IPS-15b (cell line): ENCODE measurements at regions not wholly inside any gene's neighbourhood (a gene's known extent, or its start where the extent isn't known, plus 50 kb on each side); places are given as distances from the start of the nearest gene placed in this dataset.
"Not testable (repeated sequence)": the region's sequence is repeated elsewhere in the genome, so short reads cannot be mapped to it uniquely, and the experiment has no call there.

Experiments
- H3K27me3 ChIP-seq: one replicate; pipeline ENCODE4 v1.6.1; 2013; ENCODE audit warnings: low read length; ENCODE audit not compliant: control insufficient read depth, insufficient read depth
- H3K36me3 ChIP-seq: one replicate; pipeline ENCODE4 v1.6.1; 2013; ENCODE audit warnings: low read length; ENCODE audit not compliant: control insufficient read depth, insufficient read depth
- H3K4me1 ChIP-seq: one replicate; pipeline ENCODE4 v1.6.1; 2013; ENCODE audit warnings: mild to moderate bottlenecking, low read length; ENCODE audit not compliant: control insufficient read depth, insufficient read depth
- H3K4me3 ChIP-seq: one replicate; pipeline ENCODE4 v1.5.1; 2013; ENCODE audit warnings: low read depth, low read length
- H3K9ac ChIP-seq: one replicate; pipeline ENCODE4 v1.6.1; 2013; ENCODE audit warnings: low read depth, mild to moderate bottlenecking, low read length
- H3K9me3 ChIP-seq: one replicate; pipeline ENCODE4 v1.6.1; 2013; ENCODE audit warnings: mild to moderate bottlenecking, low read length; ENCODE audit not compliant: control insufficient read depth, insufficient read depth

- H3K4me3 ChIP-seq, result no peak overlapping the region
- no peak overlapping the region for H3K9ac ChIP-seq
- H3K36me3 ChIP-seq, result no peaks in the 10 kb centered on the region
- peaks cover 8% of the 10 kb centered on the region for H3K4me1 ChIP-seq
- H3K27me3 ChIP-seq, result no peaks in the 10 kb centered on the region
- H3K9me3 ChIP-seq, result no peaks in the 10 kb centered on the region
Observed at GRCh38 chr17:55925440-55925839, 174.6 kb downstream of the PCTP start.

DNA sequence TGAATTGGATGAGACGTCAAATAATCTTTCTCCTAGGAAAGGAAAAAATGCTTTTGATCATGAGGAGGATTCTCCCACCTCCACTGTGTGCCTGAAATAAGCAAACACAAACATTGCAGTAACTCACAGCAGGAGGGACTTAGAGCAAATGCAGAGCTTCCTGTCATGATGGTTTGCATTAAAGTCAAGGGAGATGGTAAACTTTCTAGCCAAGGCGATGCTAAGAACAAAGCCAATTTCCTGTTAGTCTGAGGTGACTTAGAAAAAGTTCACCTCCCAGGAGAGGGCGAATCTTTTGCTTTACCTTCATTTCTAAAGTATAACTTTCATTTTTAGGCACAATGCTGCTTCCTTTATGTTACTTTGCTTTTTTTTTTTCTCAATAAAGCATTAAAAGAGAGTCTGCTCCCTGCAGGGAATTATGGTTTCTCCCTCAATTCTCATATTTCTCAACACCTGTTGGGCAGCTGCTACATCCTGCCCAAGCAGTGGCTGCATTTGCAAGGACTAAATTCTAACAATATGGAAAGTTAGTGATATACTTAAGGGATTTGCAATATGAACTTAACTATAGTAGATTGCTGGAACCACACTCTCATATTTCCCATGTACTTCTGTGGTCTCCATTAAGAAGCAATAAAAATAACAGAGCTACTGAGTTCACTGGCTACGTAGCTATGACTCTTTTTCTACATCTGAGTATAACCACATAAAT is 175.6 kb downstream of the PCTP start:
- peaks cover 8% of the 10 kb centered on the region for H3K4me1 ChIP-seq
- no peaks in the 10 kb centered on the region for H3K9me3 ChIP-seq
- no peaks in the 10 kb centered on the region for H3K27me3 ChIP-seq
- no peaks in the 10 kb centered on the region for H3K36me3 ChIP-seq
- no peak overlapping the region for H3K9ac ChIP-seq
- H3K4me3 ChIP-seq, result no peak overlapping the region

DNA sequence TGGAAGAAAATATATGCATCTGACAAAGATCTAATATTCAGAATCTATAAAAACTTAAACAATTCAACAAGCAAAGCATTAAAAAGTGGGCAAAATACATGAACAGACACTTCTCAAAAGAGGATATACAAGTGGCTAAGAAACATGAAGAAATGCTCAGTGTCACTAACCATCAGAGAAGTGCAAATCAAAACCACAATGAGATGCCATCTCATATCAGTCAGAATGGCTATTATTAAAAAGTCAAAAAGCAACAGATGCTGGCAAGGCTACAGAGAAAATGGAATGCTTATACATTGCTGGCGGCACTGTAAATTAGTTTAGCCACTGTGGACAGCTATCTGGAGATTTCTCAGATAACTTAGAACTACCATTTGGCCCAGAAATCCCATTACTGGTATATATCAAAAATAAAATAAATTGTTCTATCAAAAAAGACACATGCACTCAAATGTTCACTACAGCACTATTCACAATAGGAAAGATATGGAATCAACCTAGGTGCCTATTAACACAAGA is 179.5 kb downstream of the PCTP start:
- Histone ChIP-seq H3K9ac (no peak overlapping the region), H3K27me3 (no peaks in the 10 kb centered on the region), H3K9me3 (no peaks in the 10 kb centered on the region), H3K4me3 (no peak overlapping the region), H3K4me1 (peaks cover 8% of the 10 kb centered on the region), H3K36me3 (no peaks in the 10 kb centered on the region)

GRCh38 chr17:55931446-55931845 is 180.6 kb downstream of the PCTP start:
- no peaks in the 10 kb centered on the region for H3K9me3 ChIP-seq
- H3K27me3 ChIP-seq, result no peaks in the 10 kb centered on the region
- no peak overlapping the region for H3K9ac ChIP-seq

GRCh38 chr17:55932973-55933372 is 182.1 kb downstream of the PCTP start:
- Histone ChIP-seq H3K4me1 (no peaks in the 10 kb centered on the region), H3K4me3 (no peak overlapping the region), H3K27me3 (no peaks in the 10 kb centered on the region), H3K36me3 (no peaks in the 10 kb centered on the region), H3K9me3 (no peaks in the 10 kb centered on the region), H3K9ac (no peak overlapping the region)

More at GRCh38 chr17:55931446-55931845, 180.6 kb downstream of the PCTP start:
- no peaks in the 10 kb centered on the region for H3K36me3 ChIP-seq
- peaks cover 2% of the 10 kb centered on the region for H3K4me1 ChIP-seq
- no peak overlapping the region for H3K4me3 ChIP-seq

DNA sequence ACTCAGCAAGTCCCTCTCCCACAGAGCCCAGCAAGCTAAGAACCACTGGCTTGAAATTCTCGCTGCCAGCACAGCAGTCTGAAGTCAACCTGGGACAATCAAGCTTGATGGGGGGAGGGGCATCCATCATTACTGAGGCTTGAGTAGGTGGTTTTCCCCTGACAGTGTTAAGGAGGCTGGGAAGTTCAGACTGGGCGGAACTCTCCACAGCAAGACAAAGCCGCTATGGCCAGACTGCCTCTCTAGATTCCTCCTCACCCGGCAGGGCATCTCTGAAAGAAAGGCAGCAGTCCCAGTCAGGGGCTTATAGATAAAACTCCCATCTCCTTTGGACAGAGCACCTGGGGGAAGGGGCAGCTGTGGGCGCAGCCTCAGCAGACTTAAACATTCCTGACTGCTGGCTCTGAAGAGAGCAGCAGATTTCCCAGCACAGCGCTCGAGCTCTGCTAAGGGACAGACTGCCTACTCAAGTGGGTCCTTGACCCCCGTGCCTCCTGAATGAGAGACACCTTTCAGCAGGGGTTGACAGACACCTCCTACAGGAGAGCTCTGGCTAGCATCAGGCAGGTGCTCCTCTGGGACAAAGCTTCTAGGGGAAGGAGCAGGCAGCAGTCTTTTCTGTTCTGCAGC is 188.4 kb downstream of the PCTP start:
- not testable (repeated sequence) for H3K9me3 ChIP-seq, H3K9ac ChIP-seq, H3K27me3 ChIP-seq, H3K4me1 ChIP-seq, H3K36me3 ChIP-seq, H3K4me3 ChIP-seq

DNA sequence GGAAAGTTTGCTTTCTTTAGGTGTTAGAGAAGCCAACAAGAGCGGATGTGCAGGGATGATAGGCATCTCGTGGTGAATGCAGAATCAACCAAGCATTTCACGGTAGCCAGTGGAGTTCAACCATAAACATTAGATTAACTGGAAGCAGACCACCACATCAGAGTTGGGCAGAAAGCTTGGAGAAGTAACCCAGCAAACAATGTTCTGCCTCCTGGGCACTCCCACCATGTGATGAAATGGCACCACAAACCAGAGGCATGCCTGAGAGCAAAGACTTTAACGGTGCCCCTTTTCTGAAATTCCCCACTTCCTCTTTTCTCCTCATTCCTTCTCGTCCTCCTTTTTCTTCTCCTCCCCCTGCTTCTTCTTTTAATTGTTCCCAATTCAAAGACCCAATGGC is 193.5 kb upstream of the ANKFN1 start:
- no peak overlapping the region for H3K9ac ChIP-seq
- H3K27me3 ChIP-seq, result no peaks in the 10 kb centered on the region
- H3K4me1 ChIP-seq, result no peaks in the 10 kb centered on the region
- no peak overlapping the region for H3K4me3 ChIP-seq
- H3K9me3 ChIP-seq, result no peaks in the 10 kb centered on the region
- H3K36me3 ChIP-seq, result no peaks in the 10 kb centered on the region

DNA sequence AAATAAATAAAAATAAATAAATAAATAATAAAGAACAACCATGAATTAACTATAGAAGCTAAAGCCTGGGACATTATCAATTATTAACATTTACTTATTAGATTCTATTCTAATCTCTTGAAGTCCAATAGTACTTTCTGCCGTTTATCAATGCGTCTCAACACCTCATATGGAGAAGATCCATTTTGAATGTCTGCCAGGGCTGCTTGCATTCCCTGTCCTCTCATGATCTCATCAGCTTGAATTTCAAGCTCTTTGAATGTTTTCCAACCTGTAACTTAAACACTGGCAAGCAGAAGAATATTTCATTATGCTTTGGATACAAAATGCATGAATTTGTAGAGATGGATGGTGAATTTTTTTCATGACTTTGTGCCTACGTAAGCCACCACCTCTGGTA is 191.9 kb upstream of the ANKFN1 start:
- Histone ChIP-seq H3K9me3 (no peaks in the 10 kb centered on the region), H3K9ac (no peak overlapping the region), H3K36me3 (no peaks in the 10 kb centered on the region), H3K4me3 (no peak overlapping the region), H3K4me1 (no peaks in the 10 kb centered on the region), H3K27me3 (no peaks in the 10 kb centered on the region)

DNA sequence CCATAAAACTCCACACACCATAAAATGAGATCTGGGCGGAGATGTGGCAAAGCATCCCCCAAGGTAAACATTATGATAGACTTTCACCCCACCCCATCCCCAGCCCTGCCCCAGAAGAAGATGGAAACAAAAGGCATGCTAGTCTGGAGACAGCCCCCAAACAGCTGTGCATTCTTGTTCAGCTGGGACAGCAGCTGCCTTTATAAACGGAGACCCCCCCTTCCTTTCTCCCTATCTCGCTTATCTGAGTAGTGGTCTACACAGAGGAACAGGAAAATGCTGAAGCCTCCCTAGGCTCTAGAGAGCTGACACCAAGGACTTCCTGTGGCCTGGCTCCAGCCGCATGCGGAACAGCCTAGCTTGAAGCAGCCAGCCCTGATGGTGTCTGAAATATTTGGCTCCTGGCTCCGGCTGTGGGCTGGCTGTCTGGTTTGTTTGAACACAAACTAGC is 190.3 kb upstream of the ANKFN1 start:
- Histone ChIP-seq H3K9me3 (no peaks in the 10 kb centered on the region), H3K9ac (no peak overlapping the region), H3K4me3 (no peak overlapping the region), H3K4me1 (no peaks in the 10 kb centered on the region), H3K36me3 (no peaks in the 10 kb centered on the region), H3K27me3 (no peaks in the 10 kb centered on the region)

DNA sequence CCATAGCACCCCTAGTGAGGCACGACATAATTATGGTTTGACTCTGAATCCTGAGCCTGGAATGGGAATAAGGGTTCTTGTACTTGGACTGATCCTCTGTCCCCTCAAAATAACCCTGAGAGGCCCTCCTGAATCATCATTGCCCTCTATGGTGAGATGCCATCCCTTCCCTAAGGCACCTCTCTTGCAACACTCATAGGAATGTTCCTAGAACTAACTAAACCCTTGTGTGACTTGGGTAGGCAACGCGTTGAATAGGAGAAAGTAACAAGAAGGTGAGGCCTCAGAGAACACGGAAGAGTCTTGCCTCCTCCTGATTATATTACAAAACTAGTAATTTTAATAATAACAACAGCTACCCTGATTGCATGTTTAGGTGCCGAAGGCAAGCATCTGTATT is 189.1 kb upstream of the ANKFN1 start:
- H3K4me3 ChIP-seq, result no peak overlapping the region

DNA sequence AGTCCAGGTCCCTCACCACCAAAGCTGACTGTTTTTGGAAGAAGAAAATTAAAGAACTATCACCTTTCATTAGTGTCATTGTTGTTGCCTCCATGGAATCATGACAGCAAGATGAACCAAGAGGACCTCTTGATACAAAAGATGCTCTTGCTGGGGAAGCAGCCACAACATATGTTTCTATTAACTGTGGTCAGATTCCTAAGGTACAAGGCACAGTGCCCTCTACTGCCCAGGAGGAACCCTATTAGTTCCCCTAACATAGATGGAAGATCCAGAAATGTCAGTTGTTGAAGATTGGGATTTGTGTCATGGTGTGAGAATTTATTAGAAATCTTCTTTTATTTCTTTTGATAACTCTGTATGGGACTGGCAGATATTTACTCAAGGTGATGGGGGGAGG is 188.2 kb upstream of the ANKFN1 start:
- Histone ChIP-seq H3K4me3 (no peak overlapping the region), H3K4me1 (peaks cover 7% of the 10 kb centered on the region), H3K27me3 (no peaks in the 10 kb centered on the region), H3K9ac (no peak overlapping the region), H3K36me3 (no peaks in the 10 kb centered on the region), H3K9me3 (no peaks in the 10 kb centered on the region)

More for the DNA sequence above, 189.1 kb upstream of the ANKFN1 start:
- no peaks in the 10 kb centered on the region for H3K9me3 ChIP-seq
- H3K27me3 ChIP-seq, result no peaks in the 10 kb centered on the region
- no peaks in the 10 kb centered on the region for H3K4me1 ChIP-seq
- no peak overlapping the region for H3K9ac ChIP-seq
- no peaks in the 10 kb centered on the region for H3K36me3 ChIP-seq
